ENCODE measurements at regions not wholly inside any gene's neighbourhood (a gene's known extent, or its start where the extent isn't known, plus 50 kb on each side); places are given as distances from the start of the nearest gene placed in this dataset.
"Not testable (repeated sequence)": the region's sequence is repeated elsewhere in the genome, so short reads cannot be mapped to it uniquely, and the experiment has no call there.

DNA sequence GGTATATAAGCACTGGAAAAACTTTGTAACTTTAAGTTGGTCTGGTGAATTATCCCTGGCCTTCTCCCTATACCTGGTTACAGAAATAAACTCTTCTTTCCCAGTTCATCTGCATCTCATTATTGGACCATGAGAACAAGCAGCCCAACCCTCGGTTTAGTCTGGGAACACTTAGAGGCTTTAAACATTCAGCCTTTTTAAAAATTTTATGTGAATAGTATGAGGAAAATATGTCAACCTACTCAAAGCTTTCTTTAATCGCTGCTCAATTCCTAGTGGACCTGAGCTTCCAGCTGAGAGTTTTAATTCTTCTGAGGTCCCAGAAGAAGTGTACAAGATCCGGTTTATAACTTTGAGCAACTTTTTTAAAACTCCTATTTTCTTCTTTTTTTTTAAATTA, 358.6 kb upstream of the NOCT start:
- DNase-seq = no peak

DNA sequence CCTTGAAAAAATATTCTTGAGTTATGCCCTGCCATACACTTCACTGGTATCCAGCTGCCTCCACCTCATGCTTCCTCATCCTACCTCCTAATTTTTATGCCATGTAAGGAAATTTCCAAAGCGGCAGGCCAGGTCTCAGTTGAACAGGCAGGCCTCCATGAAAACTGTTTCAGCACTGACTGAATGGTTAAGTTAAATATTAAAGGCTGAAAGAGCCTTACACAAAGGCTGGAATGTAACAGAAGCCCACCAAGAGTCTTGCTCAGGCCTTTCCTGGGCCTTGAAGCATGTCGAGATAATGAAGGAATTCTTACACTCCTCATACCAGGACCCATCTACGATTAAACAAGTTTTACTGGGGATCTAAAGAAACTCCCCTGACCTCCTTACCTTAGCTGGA, 359.6 kb upstream of the NOCT start:
- DNase-seq = no peak

- no peak for DNase-seq
Measured at GRCh38 chr4:138655286-138655685, 360.3 kb upstream of the NOCT start.

DNA sequence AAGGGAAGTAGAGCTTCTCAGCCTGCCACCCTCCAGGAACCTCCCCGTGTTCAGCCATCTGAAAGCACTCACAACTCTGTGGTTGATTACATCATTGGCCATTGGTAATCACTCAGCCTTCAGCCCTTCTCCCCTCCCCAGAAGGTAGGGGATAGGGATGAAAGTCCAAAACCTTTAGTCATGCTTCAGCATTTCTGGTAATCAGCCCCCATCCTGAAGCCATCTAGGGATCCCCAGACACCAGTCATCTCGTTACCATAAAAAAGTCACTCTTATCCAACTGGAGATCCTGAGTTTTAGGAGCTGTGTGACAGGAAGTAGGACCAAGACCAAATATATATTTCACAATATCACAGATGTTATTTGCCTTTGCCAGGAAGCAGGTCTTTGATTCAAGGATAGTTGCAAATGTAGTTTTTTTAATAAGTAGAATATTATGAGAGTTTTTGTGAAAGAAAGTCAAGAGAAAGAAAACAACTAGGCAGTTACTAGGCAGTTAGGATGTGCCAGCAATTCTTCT, 364.6 kb upstream of the NOCT start:
- DNase-seq = no peak

DNA sequence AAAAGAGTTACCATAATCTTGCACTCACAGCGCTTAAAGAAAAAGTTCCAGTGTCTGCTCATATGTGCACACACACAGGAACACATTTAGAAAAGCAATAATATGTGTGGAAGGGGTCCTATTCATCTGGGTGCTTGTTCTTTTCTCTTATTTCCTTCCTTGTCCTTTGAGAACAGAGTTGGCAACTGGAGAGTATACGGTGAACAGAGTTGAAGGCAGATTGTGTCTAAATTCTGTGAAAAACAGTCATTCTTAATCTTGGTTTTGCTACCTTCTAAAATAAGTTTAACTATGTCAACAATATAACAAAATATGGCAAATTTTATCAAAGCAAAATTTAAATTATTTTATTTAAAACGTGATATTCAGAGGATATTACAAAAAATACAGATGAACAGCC, 365.1 kb upstream of the NOCT start:
- no peak for DNase-seq

GRCh38 chr4:138647433-138647832, 368.1 kb upstream of the NOCT start:
- DNase-seq = no peak

DNA sequence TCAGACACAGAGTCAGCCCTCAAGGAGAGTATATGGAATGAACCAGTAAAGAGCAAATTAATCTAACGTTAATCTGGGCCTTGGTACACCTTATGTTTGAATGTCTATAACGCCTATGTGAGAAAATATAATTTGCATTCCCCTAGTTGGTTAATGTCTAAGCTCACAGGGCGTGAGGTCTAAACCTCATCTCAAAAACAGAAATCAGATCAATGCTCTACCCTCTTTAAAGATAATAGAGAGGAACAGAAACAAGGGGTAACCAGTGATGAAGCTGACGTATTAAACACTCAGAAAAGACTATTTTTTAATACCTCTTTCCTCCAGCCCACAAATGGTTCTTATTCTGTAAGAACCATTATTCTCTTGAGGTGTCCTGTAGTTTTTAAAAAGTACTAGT, 369.2 kb upstream of the NOCT start:
- no peak for DNase-seq

DNA sequence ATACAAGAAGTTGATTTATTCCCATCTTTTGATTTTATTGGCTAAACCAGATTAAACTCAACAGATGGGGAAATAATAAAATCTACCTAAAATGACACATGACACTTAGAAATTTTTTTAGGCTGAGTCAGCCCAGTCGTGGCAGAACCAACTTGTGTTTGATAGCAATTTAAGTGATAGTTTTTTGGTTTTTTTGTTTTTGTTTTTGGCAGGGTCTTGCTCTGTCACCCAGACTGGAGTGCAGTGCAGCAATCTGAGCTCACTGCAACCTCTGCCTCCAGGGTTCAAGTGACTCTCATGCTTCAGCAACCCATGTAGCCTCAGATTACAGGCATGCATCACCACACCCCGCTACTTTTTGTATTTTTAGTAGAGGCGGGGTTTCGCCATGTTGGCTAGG, 370.3 kb upstream of the NOCT start:
- no peak for DNase-seq

GRCh38 chr4:138644322-138644721, 371.3 kb upstream of the NOCT start:
- DNase-seq = no peak

DNA sequence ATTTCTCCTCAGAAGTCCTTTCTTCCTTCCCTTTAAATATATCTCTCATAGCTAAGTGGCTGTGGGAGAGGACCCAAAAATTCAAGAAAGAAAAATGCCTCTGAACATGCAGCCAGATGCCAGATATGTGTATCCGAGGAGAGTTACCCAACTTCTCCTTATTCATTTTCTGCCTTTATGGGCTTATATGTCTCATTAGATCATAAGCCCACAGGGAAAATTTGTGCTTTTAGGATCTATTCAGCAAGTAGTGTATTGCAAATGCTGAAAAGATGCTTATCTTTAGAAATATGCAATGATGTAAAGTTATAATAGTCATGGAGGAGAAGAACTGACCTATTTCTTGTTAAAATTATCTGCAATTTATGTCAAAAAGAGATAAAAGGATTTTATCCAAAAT, 371.8 kb upstream of the NOCT start:
- no peak for DNase-seq

DNA sequence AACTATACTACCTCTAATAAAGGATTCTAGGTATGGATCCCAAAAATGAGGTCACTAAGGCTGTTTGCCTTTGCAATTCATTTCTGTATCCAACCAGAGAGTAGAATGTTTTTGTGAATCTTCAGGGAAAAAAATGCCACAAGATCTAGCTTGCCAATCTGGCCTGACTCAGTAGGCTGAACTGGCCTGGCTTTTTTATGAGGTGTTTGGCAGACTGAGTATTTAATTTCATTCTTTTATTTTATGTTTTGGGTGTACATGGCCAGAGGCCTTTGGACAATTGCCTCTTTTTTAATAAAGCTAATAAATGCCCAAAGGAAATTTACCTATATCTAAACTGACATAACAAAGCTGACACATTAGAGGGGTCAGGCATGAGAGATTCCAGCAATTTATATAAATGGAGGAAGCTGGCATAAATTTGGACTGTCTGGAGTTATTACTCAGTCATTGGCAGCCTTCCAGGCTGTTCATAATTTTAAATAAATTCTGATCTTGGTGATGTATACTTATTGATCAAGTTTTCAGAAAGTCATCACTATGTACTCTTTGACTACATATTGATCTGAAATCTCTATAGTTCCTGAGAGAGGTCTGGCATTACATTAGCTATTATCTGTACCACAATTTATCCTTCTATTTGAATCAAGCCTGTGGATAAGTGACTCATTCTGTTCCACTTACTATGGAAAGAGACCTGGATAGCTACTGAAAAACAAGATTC, 376.4 kb upstream of the NOCT start:
- no peak for DNase-seq

GRCh38 chr4:138636781-138637180, 378.8 kb upstream of the NOCT start:
- no peak for DNase-seq

- no peak for DNase-seq
Measured at GRCh38 chr4:138634915-138635314, 380.7 kb upstream of the NOCT start.

DNA sequence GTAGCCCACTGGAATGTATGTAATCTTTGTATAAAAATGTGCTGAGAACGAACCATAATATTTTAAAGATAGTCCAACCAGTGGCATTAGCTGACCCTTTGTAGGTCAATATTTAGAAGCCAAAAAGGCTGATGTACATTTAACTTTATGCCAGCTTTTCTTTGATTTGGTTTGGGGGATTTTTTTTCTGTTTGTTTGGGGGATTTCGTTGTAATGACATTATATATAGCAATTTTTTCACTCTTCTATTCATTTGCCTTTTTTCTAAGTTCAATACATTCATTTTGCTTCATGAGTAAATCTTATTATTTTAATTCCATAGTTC, 382.0 kb upstream of the NOCT start:
- DNase-seq = no peak

- no peak for DNase-seq
Measured at GRCh38 chr4:138632856-138633579, 382.6 kb upstream of the NOCT start.

- DNase-seq = no peak
Measured at GRCh38 chr4:138630666-138631065, 384.9 kb upstream of the NOCT start.

GRCh38 chr4:138629669-138630068, 385.9 kb upstream of the NOCT start:
- no peak for DNase-seq

DNA sequence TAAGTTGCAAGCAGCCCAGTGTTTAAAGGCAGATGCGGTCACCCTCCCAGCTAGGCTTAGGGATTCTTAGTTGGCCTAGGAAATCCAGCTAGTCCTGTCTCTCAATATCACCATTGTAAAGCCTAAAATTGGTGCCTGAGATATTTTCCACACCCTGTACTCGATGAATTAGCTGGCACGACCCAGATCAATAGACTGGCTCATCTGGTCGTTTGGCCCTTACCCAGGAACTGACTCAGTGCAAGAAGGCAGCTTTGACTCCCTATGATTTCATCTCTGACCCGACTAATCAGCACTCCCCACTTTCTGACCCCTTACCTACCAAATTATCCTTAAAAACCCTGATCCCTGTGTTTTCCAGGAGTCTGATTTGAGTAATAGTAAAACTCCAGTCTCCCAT, 384.9 kb upstream of the SLC7A11 start:
- no peak for DNase-seq

GRCh38 chr4:138622362-138622761, 380.2 kb upstream of the SLC7A11 start:
- not testable (repeated sequence) for DNase-seq

DNA sequence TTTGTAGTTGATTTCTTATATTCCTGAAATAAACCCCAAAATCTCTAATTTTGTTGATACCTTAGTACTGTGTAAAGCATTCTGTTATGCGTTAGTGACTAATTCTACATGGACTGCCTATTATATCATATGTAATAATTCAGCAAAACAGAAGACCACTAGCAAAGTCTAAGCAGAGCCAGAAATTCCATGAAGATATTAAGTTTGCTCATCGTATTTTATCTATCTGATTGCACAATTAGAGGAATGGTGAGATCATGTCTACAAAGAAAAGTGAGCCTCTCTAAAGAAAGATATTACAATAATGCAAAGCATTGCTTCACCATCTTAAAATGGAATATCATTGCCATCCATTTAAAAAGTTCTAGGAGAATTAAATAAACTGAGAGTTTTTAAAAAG, 374.6 kb upstream of the SLC7A11 start:
- DNase-seq = no peak

DNA sequence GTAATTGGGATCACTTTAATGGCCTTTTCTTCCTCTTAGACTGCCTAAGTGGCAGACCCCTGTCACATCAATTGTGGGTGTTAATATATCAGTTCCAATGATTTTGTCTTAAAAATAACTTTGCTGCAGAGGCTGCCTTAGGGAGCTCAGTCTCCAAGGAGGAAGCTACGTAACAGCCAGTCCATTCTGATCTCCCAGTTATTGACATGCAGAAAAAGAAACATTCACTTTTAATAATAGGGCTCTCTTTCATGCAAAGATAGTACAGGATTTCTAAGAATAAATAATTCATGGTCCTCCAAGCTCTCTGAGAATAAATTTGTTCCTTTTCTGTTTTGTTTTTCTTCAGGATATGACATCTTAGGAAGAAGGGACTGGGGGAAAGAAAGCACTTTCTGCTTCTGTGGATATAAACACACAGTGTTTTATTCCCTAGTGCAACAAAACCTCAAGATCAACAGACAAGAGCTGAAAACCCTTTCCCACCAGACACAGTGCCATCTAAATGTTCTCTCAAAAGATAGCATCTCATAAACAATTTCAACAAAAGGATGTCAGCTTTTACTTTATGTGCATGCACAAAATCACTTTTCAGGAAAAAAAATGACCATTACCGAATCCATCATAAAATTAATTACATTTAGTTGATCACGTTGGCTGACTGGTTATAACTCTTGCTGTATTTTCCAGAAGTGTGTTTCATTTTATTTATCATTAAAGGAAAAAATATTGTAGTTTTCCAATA, 372.4 kb upstream of the SLC7A11 start:
- DNase-seq = no peak

- DNase-seq = no peak
Measured at GRCh38 chr4:138612428-138612827, 370.3 kb upstream of the SLC7A11 start.

DNA sequence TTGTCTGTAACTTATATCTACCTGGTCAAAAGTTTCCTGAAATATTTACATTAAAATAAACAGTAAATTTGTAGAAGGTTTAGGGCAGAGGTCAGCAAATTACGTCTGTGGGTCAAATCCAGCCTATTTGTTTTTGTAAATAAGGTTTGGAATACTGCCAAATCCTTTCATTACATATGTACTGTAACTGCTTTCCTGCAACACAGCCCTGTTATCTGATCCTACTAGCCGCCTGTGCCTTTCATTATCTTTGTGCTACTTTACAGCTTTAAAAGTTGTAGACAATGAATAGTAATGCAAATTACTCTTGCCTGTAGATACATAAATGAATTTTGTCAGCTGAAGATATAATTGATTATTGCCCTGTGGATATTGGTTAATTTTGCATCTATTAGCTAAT, 369.6 kb upstream of the SLC7A11 start:
- no peak for DNase-seq

- DNase-seq = no peak
Measured at GRCh38 chr4:138611017-138611416, 368.9 kb upstream of the SLC7A11 start.
